HepG2 (cell line): ENCODE measurements at regions not wholly inside any gene's neighbourhood (a gene's known extent, or its start where the extent isn't known, plus 50 kb on each side); places are given as distances from the start of the nearest gene placed in this dataset.

Experiments
- ELF4 ChIP-seq: sonication (generic); formaldehyde crosslinking; IDR thresholded peaks from 2 replicates; pipeline ENCODE4 v1.5.0; 2020; ENCODE audit warnings: missing genetic modification reagents, mild to moderate bottlenecking, moderate library complexity, borderline replicate concordance
- EZH2 ChIP-seq: conservative IDR thresholded peaks from 2 replicates; pipeline ENCODE4 v1.6.1; 2012; ENCODE audit warnings: mild to moderate bottlenecking, low read depth, low read length, moderate library complexity
- FOXJ3 ChIP-seq: sonication (generic); formaldehyde crosslinking; IDR thresholded peaks from 2 replicates; pipeline ENCODE4 v1.4.0; 2020; ENCODE audit warnings: missing genetic modification reagents, mild to moderate bottlenecking, borderline replicate concordance
- FOXK2 ChIP-seq: fragments of 450-650 bp; IDR thresholded peaks from 2 replicates; pipeline ENCODE4 v1.6.1; 2016
- KLF13 ChIP-seq: sonication (generic); formaldehyde crosslinking; IDR thresholded peaks from 2 replicates; pipeline ENCODE4 v1.4.0; 2020; ENCODE audit warnings: mild to moderate bottlenecking, missing genetic modification reagents
- RFX5 ChIP-seq: IDR thresholded peaks from 2 replicates; pipeline ENCODE4 v1.6.1; 2011; ENCODE audit warnings: low read depth, low read length, improper control_type of control experiment
- SRF ChIP-seq: IDR thresholded peaks from 2 replicates; pipeline ENCODE4 v1.6.1; 2011; ENCODE audit warnings: mild to moderate bottlenecking, low read depth, low read length, moderate library complexity
- U2AF1 ChIP-seq: fragments of 200-400 bp; formaldehyde crosslinking; optimal IDR thresholded peaks from 2 replicates; pipeline ENCODE3; 2017; ENCODE audit warnings: mild to moderate bottlenecking, low read depth, low read length
- ZNF556 ChIP-seq: sonication (generic); formaldehyde crosslinking; IDR thresholded peaks from 2 replicates; pipeline ENCODE4 v1.4.0; 2020; ENCODE audit warnings: mild to moderate bottlenecking, missing genetic modification reagents, borderline replicate concordance
- ZNF781 ChIP-seq: sonication (generic); formaldehyde crosslinking; IDR thresholded peaks from 2 replicates; pipeline ENCODE4 v1.5.1; 2020; ENCODE audit warnings: borderline replicate concordance, mild to moderate bottlenecking, missing genetic modification reagents; ENCODE audit errors: not compliant biosample characterization
- TF ChIP-seq, protein P1 (sequence below): sonication (generic); formaldehyde crosslinking; IDR thresholded peaks from 2 replicates; pipeline ENCODE4 v1.5.0; 2020; ENCODE audit warnings: mild to moderate bottlenecking, missing genetic modification reagents, moderate library complexity
- TF ChIP-seq, protein P2 (sequence below): sonication (generic); formaldehyde crosslinking; IDR thresholded peaks from 2 replicates; pipeline ENCODE4 v1.5.0; 2020; ENCODE audit warnings: mild to moderate bottlenecking, missing genetic modification reagents, borderline replicate concordance

DNA sequence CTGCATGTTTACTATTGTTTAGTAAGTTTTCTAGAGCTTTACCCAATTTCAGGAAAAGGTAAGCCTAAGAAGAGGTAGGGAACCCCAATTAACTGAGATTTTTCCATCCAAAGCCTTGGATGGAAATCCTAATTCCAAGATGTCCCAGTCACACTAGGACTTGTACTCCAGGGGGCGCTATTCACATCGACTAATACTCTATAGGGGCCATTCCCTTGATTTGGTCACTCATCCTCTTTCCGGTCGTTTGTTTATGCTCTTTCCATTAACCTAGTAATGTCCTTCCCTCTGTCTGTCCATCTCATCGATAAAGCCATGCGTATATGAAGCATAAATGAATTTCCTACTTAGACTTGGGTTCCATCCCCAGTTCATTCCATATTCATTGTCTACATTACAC is 80.8 kb upstream of the FUCA2 start:
- TF ChIP-seq FOXK2 (no peak), FOXJ3 (no peak), RFX5 (no peak), SRF (no peak), KLF13 (no peak), U2AF1 (no peak), ZNF781 (CRISPR knock-in tag) (no peak), EZH2 (no peak), ELF4 (no peak), ZNF556 (CRISPR knock-in tag) (no peak)
- TF ChIP-seq, protein P1, sequence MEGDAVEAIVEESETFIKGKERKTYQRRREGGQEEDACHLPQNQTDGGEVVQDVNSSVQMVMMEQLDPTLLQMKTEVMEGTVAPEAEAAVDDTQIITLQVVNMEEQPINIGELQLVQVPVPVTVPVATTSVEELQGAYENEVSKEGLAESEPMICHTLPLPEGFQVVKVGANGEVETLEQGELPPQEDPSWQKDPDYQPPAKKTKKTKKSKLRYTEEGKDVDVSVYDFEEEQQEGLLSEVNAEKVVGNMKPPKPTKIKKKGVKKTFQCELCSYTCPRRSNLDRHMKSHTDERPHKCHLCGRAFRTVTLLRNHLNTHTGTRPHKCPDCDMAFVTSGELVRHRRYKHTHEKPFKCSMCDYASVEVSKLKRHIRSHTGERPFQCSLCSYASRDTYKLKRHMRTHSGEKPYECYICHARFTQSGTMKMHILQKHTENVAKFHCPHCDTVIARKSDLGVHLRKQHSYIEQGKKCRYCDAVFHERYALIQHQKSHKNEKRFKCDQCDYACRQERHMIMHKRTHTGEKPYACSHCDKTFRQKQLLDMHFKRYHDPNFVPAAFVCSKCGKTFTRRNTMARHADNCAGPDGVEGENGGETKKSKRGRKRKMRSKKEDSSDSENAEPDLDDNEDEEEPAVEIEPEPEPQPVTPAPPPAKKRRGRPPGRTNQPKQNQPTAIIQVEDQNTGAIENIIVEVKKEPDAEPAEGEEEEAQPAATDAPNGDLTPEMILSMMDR = peak; percentile 62
- TF ChIP-seq, protein P2, sequence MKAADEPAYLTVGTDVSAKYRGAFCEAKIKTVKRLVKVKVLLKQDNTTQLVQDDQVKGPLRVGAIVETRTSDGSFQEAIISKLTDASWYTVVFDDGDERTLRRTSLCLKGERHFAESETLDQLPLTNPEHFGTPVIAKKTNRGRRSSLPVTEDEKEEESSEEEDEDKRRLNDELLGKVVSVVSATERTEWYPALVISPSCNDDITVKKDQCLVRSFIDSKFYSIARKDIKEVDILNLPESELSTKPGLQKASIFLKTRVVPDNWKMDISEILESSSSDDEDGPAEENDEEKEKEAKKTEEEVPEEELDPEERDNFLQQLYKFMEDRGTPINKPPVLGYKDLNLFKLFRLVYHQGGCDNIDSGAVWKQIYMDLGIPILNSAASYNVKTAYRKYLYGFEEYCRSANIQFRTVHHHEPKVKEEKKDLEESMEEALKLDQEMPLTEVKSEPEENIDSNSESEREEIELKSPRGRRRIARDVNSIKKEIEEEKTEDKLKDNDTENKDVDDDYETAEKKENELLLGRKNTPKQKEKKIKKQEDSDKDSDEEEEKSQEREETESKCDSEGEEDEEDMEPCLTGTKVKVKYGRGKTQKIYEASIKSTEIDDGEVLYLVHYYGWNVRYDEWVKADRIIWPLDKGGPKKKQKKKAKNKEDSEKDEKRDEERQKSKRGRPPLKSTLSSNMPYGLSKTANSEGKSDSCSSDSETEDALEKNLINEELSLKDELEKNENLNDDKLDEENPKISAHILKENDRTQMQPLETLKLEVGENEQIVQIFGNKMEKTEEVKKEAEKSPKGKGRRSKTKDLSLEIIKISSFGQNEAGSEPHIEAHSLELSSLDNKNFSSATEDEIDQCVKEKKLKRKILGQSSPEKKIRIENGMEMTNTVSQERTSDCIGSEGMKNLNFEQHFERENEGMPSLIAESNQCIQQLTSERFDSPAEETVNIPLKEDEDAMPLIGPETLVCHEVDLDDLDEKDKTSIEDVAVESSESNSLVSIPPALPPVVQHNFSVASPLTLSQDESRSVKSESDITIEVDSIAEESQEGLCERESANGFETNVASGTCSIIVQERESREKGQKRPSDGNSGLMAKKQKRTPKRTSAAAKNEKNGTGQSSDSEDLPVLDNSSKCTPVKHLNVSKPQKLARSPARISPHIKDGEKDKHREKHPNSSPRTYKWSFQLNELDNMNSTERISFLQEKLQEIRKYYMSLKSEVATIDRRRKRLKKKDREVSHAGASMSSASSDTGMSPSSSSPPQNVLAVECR (CRISPR knock-in tag) = no peak
